ENCODE measurements at regions not wholly inside any gene's neighbourhood (a gene's known extent, or its start where the extent isn't known, plus 50 kb on each side); places are given as distances from the start of the nearest gene placed in this dataset.
"Not testable (repeated sequence)": the region's sequence is repeated elsewhere in the genome, so short reads cannot be mapped to it uniquely, and the experiment has no call there.

GRCh38 chr6:97347111-97347510 lies 64.1 kb upstream of the MMS22L start:
- H3K4me3 ChIP-seq (replicated peaks; ENCODE audit: low read depth, low read length) = no peak overlapping the region
- TF ChIP-seq, protein P1, sequence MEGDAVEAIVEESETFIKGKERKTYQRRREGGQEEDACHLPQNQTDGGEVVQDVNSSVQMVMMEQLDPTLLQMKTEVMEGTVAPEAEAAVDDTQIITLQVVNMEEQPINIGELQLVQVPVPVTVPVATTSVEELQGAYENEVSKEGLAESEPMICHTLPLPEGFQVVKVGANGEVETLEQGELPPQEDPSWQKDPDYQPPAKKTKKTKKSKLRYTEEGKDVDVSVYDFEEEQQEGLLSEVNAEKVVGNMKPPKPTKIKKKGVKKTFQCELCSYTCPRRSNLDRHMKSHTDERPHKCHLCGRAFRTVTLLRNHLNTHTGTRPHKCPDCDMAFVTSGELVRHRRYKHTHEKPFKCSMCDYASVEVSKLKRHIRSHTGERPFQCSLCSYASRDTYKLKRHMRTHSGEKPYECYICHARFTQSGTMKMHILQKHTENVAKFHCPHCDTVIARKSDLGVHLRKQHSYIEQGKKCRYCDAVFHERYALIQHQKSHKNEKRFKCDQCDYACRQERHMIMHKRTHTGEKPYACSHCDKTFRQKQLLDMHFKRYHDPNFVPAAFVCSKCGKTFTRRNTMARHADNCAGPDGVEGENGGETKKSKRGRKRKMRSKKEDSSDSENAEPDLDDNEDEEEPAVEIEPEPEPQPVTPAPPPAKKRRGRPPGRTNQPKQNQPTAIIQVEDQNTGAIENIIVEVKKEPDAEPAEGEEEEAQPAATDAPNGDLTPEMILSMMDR (IDR thresholded peaks at IDR 0.05; ENCODE audit: low read length, missing control alignments) = no peak
- no peak for DNase-seq (ENCODE audit: low read depth)

DNA sequence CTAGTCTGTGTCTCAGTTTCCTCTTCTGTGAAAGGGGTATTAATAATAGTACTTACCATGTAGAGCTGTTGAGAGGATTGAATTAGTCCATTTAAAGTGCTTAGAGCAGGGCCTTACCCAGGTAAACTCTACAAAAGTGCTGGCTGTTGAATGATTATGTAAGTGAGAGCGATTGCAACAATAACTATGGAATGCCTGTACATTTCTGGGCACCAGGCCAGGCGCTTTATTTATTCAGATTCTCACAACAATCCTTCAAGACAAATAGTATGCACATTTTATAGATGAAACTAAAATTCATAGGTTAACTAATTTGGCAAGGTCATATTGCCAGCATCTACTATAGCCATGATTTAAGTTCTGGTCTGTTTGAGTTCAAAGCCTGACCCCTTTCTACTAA lies 78.3 kb upstream of the MMS22L start:
- H3K4me3 ChIP-seq (replicated peaks; ENCODE audit: low read depth, low read length) = no peak overlapping the region
- DNase-seq (ENCODE audit: low read depth) = peak; percentile 10
- TF ChIP-seq, protein P1 (IDR thresholded peaks at IDR 0.05; ENCODE audit: low read length, missing control alignments) = no peak

GRCh38 chr6:97364327-97364726 lies 81.3 kb upstream of the MMS22L start:
- no peak overlapping the region for H3K4me3 ChIP-seq (replicated peaks; ENCODE audit: low read depth, low read length)
- no peak for DNase-seq (ENCODE audit: low read depth)
- TF ChIP-seq, protein P1 (IDR thresholded peaks at IDR 0.05; ENCODE audit: low read length, missing control alignments) = no peak

- not testable (repeated sequence) for H3K4me3 ChIP-seq (replicated peaks; ENCODE audit: low read depth, low read length); DNase-seq (ENCODE audit: low read depth)
Measured at GRCh38 chr6:97382071-97382470, 99.1 kb upstream of the MMS22L start.

DNA sequence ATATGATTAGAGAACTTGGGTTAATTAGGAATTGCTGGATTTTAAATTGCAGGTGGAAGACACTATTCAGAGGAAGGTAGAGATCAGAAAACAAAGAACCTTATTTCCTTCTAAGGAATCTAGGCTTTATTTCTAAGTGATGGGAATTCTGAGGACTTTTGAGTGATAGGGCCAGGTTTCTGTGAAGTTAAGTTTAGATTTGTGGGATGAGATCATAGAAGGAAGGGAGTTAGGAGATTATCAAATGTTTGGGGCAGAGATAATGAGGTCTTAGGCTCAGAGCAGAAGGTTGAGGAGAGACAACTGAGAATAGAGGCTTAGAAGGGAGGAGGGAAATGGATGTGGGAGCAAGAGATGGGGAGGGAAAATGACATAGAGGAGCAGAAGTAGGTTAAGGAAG lies 109.7 kb upstream of the MMS22L start:
- no peak overlapping the region for H3K4me3 ChIP-seq (replicated peaks; ENCODE audit: low read depth, low read length)
- DNase-seq (ENCODE audit: low read depth) = no peak
- TF ChIP-seq, protein P1 (IDR thresholded peaks at IDR 0.05; ENCODE audit: low read length, missing control alignments) = no peak

GRCh38 chr6:97394160-97394748 lies 111.2 kb upstream of the MMS22L start:
- DNase-seq (ENCODE audit: low read depth) = peak; percentile 75
- TF ChIP-seq, protein P1 (IDR thresholded peaks at IDR 0.05; ENCODE audit: low read length, missing control alignments) = peak; percentile 96
- H3K4me3 ChIP-seq (replicated peaks; ENCODE audit: low read depth, low read length) = no peak overlapping the region

DNA sequence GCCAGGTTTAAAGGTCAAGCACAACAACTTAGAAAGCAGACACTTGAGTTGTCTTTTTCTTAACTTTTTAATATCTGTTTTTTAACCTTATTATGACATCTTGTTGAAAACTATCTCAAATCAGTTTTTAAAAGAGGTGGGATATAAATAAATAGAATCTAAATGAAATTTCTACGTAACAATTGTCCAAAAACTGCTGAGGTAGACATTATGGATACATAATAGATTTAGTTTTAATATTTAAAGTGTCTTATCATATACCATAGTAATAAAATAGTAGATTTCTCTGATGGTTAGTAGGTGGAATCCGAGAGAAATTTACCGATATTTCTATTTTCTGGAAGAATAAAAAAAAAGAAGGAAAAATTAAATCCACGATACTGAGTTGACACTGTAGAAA lies 113.9 kb upstream of the MMS22L start:
- TF ChIP-seq, protein P1 (IDR thresholded peaks at IDR 0.05; ENCODE audit: low read length, missing control alignments) = no peak
- no peak for DNase-seq (ENCODE audit: low read depth)
- H3K4me3 ChIP-seq (replicated peaks; ENCODE audit: low read depth, low read length) = no peak overlapping the region
